Large intestine (tissue), 3 donors: ENCODE measurements at regions not wholly inside any gene's neighbourhood (a gene's known extent, or its start where the extent isn't known, plus 50 kb on each side); places are given as distances from the start of the nearest gene placed in this dataset.

Experiments used
- DNase-seq, 2 donors: peaks; one replicate each; pipeline versions ENCODE4 v3.0.0 to v3.0.0-alpha.2; 2013
- H3K27ac ChIP-seq: one replicate; pipeline ENCODE4 v1.5.1; 2013; ENCODE audit warnings: low read length
- H3K27me3 ChIP-seq: 2 replicates; pipeline ENCODE4 v1.6.1; 2013; ENCODE audit warnings: low read length; ENCODE audit not compliant: control insufficient read depth, insufficient read depth
- H3K36me3 ChIP-seq: 2 replicates; pipeline ENCODE4 v1.6.1; 2013; ENCODE audit warnings: low read length; ENCODE audit not compliant: control insufficient read depth, insufficient read depth
- H3K4me1 ChIP-seq: one replicate; pipeline ENCODE4 v1.6.1; 2013; ENCODE audit warnings: low read length; ENCODE audit not compliant: control insufficient read depth, insufficient read depth
- H3K4me3 ChIP-seq: one replicate; pipeline ENCODE4 v1.5.1; 2013; ENCODE audit warnings: low read length
- H3K9me3 ChIP-seq: one replicate; pipeline ENCODE4 v1.6.1; 2013; ENCODE audit warnings: mild to moderate bottlenecking, low read depth, low read length, moderate library complexity; ENCODE audit not compliant: control insufficient read depth
- WGBS: methylation state at CpG from one replicate; pipeline ENCODE4 v1.1.5; 2013; ENCODE audit warnings: low lambda C conversion rate; ENCODE audit not compliant: insufficient coverage; 5-methylcytosine and 5-hydroxymethylcytosine counted together

GRCh38 chr4:154677300-154677699 lies 64.8 kb upstream of the FGG start:
- Histone ChIP-seq H3K36me3 (no peaks in the 10 kb centered on the region), H3K4me3 (no peak overlapping the region), H3K9me3 (no peaks in the 10 kb centered on the region), H3K27me3 (no peaks in the 10 kb centered on the region), H3K4me1 (no peaks in the 10 kb centered on the region), H3K27ac (no peak overlapping the region)
- WGBS = 100% methylated on average over 1 of the region's 1 CpG
- no peak for DNase-seq

- H3K9me3 ChIP-seq = no peaks in the 10 kb centered on the region
- no peak for DNase-seq
- H3K27ac ChIP-seq = no peak overlapping the region
- no peaks in the 10 kb centered on the region for H3K4me1 ChIP-seq
- H3K4me3 ChIP-seq = no peak overlapping the region
- no CpG with 5 or more reads among the region's 3 CpGs for WGBS
- H3K27me3 ChIP-seq = no peaks in the 10 kb centered on the region
- no peaks in the 10 kb centered on the region for H3K36me3 ChIP-seq
Measured at GRCh38 chr4:154677923-154678322, 65.5 kb upstream of the FGG start.

- 50% methylated on average over 1 of the region's 4 CpGs for WGBS
- peaks cover 34% of the 10 kb centered on the region for H3K4me1 ChIP-seq
- peak; percentile 34 to 76 for DNase-seq
- no peaks in the 10 kb centered on the region for H3K36me3 ChIP-seq
- no peaks in the 10 kb centered on the region for H3K27me3 ChIP-seq
- H3K27ac ChIP-seq = peak overlapping the region; percentile 45
- no peak overlapping the region for H3K4me3 ChIP-seq
- no peaks in the 10 kb centered on the region for H3K9me3 ChIP-seq
Measured at GRCh38 chr4:154683956-154684681, 59.7 kb upstream of the LRAT start.

- WGBS = 20% methylated on average over 1 of the region's 1 CpG
- Histone ChIP-seq H3K4me3 (no peak overlapping the region), H3K36me3 (no peaks in the 10 kb centered on the region), H3K27me3 (no peaks in the 10 kb centered on the region), H3K9me3 (no peaks in the 10 kb centered on the region), H3K27ac (no peak overlapping the region), H3K4me1 (peaks cover 41% of the 10 kb centered on the region)
- no peak for DNase-seq
Measured at GRCh38 chr4:154686838-154687237, 57.0 kb upstream of the LRAT start.

DNA sequence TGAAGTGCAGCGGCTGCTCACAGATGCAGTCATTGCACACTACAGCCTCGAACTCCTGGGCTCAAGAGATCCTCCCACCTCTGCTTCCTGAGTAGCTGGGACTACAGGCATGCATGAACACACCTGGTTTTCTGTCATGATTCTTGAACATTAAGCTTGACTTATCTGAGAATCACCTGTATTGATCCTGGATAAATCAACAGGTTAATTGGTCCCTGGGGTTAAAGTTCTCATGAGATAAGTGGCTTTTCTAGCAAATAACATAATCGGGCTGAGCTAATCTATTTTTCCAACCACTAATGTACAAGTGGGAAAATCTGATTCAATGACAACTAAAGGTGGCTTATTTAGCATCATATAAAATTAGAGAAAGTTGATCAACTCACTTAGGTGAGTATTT lies 56.0 kb upstream of the LRAT start:
- no peaks in the 10 kb centered on the region for H3K36me3 ChIP-seq
- no peaks in the 10 kb centered on the region for H3K27me3 ChIP-seq
- DNase-seq = peak in 1 of 2 donors; percentile 35
- H3K27ac ChIP-seq = no peak overlapping the region
- H3K9me3 ChIP-seq = no peaks in the 10 kb centered on the region
- peaks cover 49% of the 10 kb centered on the region for H3K4me1 ChIP-seq
- no peak overlapping the region for H3K4me3 ChIP-seq
- WGBS = no CpG with 5 or more reads among the region's 3 CpGs

DNA sequence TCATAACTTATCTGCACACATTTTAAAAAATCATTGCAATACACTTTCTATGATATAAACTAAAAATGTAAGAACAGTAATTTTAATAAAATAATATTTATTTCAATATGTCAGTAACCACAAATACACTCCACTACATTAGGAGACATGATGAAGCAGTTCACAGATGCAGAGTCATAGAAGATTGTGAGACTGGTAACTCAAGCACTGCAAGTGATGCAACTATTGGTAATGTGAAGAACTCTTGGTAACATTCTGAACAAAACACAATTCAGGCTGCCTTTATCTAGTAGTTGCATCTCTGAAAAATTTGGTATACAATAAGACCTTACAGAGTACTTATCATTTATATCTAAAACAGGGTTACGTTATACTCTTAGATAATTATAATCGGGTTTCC lies 52.6 kb upstream of the LRAT start:
- DNase-seq = no peak
- Histone ChIP-seq H3K27ac (no peak overlapping the region), H3K4me3 (no peak overlapping the region), H3K27me3 (no peaks in the 10 kb centered on the region), H3K4me1 (peaks cover 41% of the 10 kb centered on the region), H3K9me3 (no peaks in the 10 kb centered on the region), H3K36me3 (no peaks in the 10 kb centered on the region)
- WGBS = 100% methylated on average over 2 of the region's 2 CpGs

GRCh38 chr4:154692304-154692818 lies 51.4 kb upstream of the LRAT start:
- no peaks in the 10 kb centered on the region for H3K27me3 ChIP-seq
- peaks cover 38% of the 10 kb centered on the region for H3K4me1 ChIP-seq
- H3K36me3 ChIP-seq = no peaks in the 10 kb centered on the region
- peak overlapping the region; percentile 57 for H3K27ac ChIP-seq
- no peak overlapping the region for H3K4me3 ChIP-seq
- no CpG with 5 or more reads among the region's 3 CpGs for WGBS
- peak; percentile 74 to 89 for DNase-seq
- no peaks in the 10 kb centered on the region for H3K9me3 ChIP-seq
